Lung (tissue), 11 donors: ENCODE measurements at regions not wholly inside any gene's neighbourhood (a gene's known extent, or its start where the extent isn't known, plus 50 kb on each side); places are given as distances from the start of the nearest gene placed in this dataset.
A peak's percentile ranks its signal among the peaks of the same experiment; 100 is the strongest.

Experiments used
- ATAC-seq: fragments of 200-7000 bp; cut with Tn5 transposase; one replicate; pipeline ENCODE4 v1.9.1; 2020; ENCODE audit warnings: moderate number of reproducible peaks; ENCODE audit not compliant: insufficient read depth, low FRiP score
- DNase-seq, 3 donors: peaks; one replicate each; pipeline ENCODE4 v3.0.0-alpha.2; 2013 to 2017
- H3K27ac ChIP-seq, 2 donors: one replicate each; pipeline ENCODE4 v1.5.1; 2013; ENCODE audit warnings: mild to moderate bottlenecking in 2 of 2, moderate library complexity in 2 of 2, control low read depth in 1 of 2, inconsistent platforms in 1 of 2, low read depth in 1 of 2, low read length in 1 of 2
- H3K27me3 ChIP-seq, 3 donors: one replicate each; pipeline ENCODE4 v1.5.1; 2013; ENCODE audit warnings: low read length in 2 of 3; ENCODE audit not compliant: control insufficient read depth in 3 of 3, insufficient read depth in 3 of 3
- H3K36me3 ChIP-seq, 4 donors: one replicate each; pipeline ENCODE4 v1.5.1; 2013; ENCODE audit warnings: low read length in 4 of 4, mild to moderate bottlenecking in 1 of 4, moderate library complexity in 1 of 4; ENCODE audit not compliant: control insufficient read depth in 4 of 4, insufficient read depth in 4 of 4
- H3K4me1 ChIP-seq, 5 donors: one replicate each; pipeline ENCODE4 v1.5.1; 2013; ENCODE audit warnings: low read length in 5 of 5, mild to moderate bottlenecking in 2 of 5, moderate library complexity in 1 of 5; ENCODE audit not compliant: control insufficient read depth in 5 of 5, insufficient read depth in 5 of 5
- H3K4me3 ChIP-seq: one replicate; pipeline ENCODE4 v1.5.1; 2013; ENCODE audit warnings: mild to moderate bottlenecking, control low read depth, moderate library complexity
- H3K9ac ChIP-seq, 2 donors: one replicate each; pipeline ENCODE4 v1.5.1; 2013; ENCODE audit warnings: low read length in 2 of 2, control low read depth in 1 of 2; ENCODE audit not compliant: insufficient read depth in 1 of 2
- H3K9me3 ChIP-seq, 4 donors: one replicate each; pipeline ENCODE4 v1.5.1; 2013; ENCODE audit warnings: low read length in 3 of 4, mild to moderate bottlenecking in 1 of 4, moderate library complexity in 1 of 4; ENCODE audit not compliant: control insufficient read depth in 4 of 4, insufficient read depth in 3 of 4
- WGBS, 2 donors: extraction: QIAGEN DNeasy Blood & Tissue Kit; methylation state at CpG; one replicate each; pipeline ENCODE4 v1.1.7; 2013; 5-methylcytosine and 5-hydroxymethylcytosine counted together
- TF ChIP-seq, protein P1 (sequence below): IDR thresholded peaks from 2 replicates; pipeline ENCODE4 v1.5.1; 2012; ENCODE audit warnings: mild to moderate bottlenecking; ENCODE audit errors: control extremely low read depth, extremely low read depth
- donor health status: control.
- donor health status: control.
- donor health status: Bipolar disorder and iron deficiency.
- donor health status: healthy.
- donor health status: DM: yes; HTN: yes; CAD: no.

DNA sequence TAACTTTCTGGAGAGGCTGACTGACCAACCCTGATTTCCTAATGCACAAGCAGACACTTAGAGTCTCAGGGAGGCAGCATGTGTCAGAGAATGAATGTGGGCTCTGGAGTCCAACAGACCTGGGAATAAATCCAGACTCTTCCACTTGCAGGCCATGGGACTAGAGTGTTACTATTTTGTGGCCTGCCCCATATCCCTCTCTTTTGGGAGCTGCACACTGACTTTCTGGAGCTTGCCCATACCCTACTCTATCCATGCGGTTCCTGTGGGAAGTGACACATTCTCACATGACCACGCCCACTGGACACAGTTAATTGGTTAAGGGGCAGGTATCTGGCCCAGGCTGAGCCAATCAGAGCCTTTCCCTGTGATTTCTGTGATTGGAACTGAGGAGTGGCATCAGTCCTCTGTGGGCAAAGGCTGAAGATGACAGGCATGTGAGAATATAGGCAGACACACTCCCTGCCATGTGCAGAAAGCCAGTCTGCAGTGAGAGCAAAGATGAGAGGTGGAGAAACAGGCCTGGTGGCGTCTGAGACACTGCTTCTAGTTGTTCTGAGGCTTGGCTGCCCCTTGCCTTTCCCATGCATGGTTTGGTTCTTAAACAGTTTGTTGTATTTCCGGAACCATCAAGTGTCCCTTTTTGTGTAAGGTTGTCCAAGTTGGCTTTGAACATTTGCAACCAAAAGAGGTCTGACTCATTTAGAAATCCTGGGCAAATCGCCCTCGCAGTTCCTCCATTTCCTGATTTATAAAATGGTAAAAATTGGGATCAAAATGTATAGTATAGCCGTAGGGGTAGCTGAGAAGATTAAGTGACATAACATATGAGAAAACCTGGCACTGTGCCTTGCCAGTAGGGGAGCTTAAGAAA is 125.6 kb downstream of the CDC5L start:
- H3K36me3 ChIP-seq: no peaks in the 10 kb centered on the region
- ATAC-seq (no peak), DNase-seq (peak in 2 of 3 donors; percentile 14 to 55)
- peaks cover 0 to 3% (median 1%) of the 10 kb centered on the region in 4 donors for H3K9me3 ChIP-seq
- no peak overlapping the region for H3K9ac ChIP-seq
- TF ChIP-seq, protein P1, sequence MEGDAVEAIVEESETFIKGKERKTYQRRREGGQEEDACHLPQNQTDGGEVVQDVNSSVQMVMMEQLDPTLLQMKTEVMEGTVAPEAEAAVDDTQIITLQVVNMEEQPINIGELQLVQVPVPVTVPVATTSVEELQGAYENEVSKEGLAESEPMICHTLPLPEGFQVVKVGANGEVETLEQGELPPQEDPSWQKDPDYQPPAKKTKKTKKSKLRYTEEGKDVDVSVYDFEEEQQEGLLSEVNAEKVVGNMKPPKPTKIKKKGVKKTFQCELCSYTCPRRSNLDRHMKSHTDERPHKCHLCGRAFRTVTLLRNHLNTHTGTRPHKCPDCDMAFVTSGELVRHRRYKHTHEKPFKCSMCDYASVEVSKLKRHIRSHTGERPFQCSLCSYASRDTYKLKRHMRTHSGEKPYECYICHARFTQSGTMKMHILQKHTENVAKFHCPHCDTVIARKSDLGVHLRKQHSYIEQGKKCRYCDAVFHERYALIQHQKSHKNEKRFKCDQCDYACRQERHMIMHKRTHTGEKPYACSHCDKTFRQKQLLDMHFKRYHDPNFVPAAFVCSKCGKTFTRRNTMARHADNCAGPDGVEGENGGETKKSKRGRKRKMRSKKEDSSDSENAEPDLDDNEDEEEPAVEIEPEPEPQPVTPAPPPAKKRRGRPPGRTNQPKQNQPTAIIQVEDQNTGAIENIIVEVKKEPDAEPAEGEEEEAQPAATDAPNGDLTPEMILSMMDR: no peak
- 67 to 83% methylated on average over 7 of the region's 7 CpGs for WGBS, 2 donors
- no peak overlapping the region for H3K27ac ChIP-seq
- H3K4me3 ChIP-seq: no peak overlapping the region
- H3K4me1 ChIP-seq: no peaks in the 10 kb centered on the region
- H3K27me3 ChIP-seq: peaks cover 0 to 4% (median 0%) of the 10 kb centered on the region in 3 donors

GRCh38 chr6:44514085-44514484 is 126.6 kb downstream of the CDC5L start:
- WGBS, 2 donors: 93 to 94% methylated on average over 2 of the region's 2 CpGs
- Histone ChIP-seq H3K4me3 (no peak overlapping the region), H3K36me3 (no peaks in the 10 kb centered on the region), H3K9ac (no peak overlapping the region), H3K27ac (no peak overlapping the region), H3K9me3 (peaks cover 0 to 3% (median 1%) of the 10 kb centered on the region in 4 donors), H3K27me3 (peaks cover 0 to under 1% (median 0%) of the 10 kb centered on the region in 3 donors), H3K4me1 (no peaks in the 10 kb centered on the region)
- no peak for DNase-seq
- no peak for ATAC-seq
- TF ChIP-seq, protein P1: no peak

- TF ChIP-seq, protein P1: no peak
- 88 to 92% methylated on average over 3 of the region's 3 CpGs for WGBS, 2 donors
- H3K9ac ChIP-seq: no peak overlapping the region
- no peak overlapping the region for H3K4me3 ChIP-seq
- no peak overlapping the region for H3K27ac ChIP-seq
- no peak for DNase-seq
- no peaks in the 10 kb centered on the region for H3K4me1 ChIP-seq
- H3K27me3 ChIP-seq: no peaks in the 10 kb centered on the region
- peaks cover 0 to 3% (median 1%) of the 10 kb centered on the region in 4 donors for H3K9me3 ChIP-seq
- H3K36me3 ChIP-seq: no peaks in the 10 kb centered on the region
- no peak for ATAC-seq
Observed at GRCh38 chr6:44514576-44515193, 127.2 kb downstream of the CDC5L start.
